GM12873 (cell line): ENCODE measurements at regions not wholly inside any gene's neighbourhood (a gene's known extent, or its start where the extent isn't known, plus 50 kb on each side); places are given as distances from the start of the nearest gene placed in this dataset.

Source experiments
- CTCF ChIP-seq: IDR thresholded peaks from 2 replicates; pipeline ENCODE4 v1.5.1; 2012; ENCODE audit warnings: low read depth, mild to moderate bottlenecking, moderate library complexity, low read length, control low read depth; ENCODE audit not compliant: insufficient read depth; ENCODE audit errors: missing control alignments

GRCh38 chr2:221716426-221717303 lies 144.6 kb upstream of the EPHA4 start:
- no peak for TF ChIP-seq CTCF

GRCh38 chr2:221715523-221716247 lies 143.6 kb upstream of the EPHA4 start:
- no peak for TF ChIP-seq CTCF

- TF ChIP-seq CTCF: no peak
These were observed 138.6 kb upstream of the EPHA4 start for GRCh38 chr2:221710744-221711143.

- no peak for TF ChIP-seq CTCF
These were observed 136.8 kb upstream of the EPHA4 start for GRCh38 chr2:221708902-221709301.

GRCh38 chr2:221705185-221705877 lies 133.2 kb upstream of the EPHA4 start:
- no peak for TF ChIP-seq CTCF

GRCh38 chr2:221704442-221704841 lies 132.3 kb upstream of the EPHA4 start:
- no peak for TF ChIP-seq CTCF

GRCh38 chr2:221693365-221693764 lies 121.3 kb upstream of the EPHA4 start:
- TF ChIP-seq CTCF: no peak
